Activated CD4-positive, alpha-beta T cell treated with anti-CD3 and anti-CD28 coated beads, Interleukin-2, amount 10 ng/mL, durations not matched to agents 7 days and 5 days (primary cell): ENCODE measurements at regions not wholly inside any gene's neighbourhood (a gene's known extent, or its start where the extent isn't known, plus 50 kb on each side); places are given as distances from the start of the nearest gene placed in this dataset.

ENCODE experiments used
- CTCF ChIA-PET: fragments of 350-600 bp; sonication (Branson Sonifier 250); formaldehyde crosslinking; loops from one replicate; lab custom pipeline; 2021; ENCODE audit warnings: antibody characterized with exemption; lab: Charles Lee
- POLR2A ChIA-PET: fragments of 350-600 bp; sonication (Branson Sonifier 250); formaldehyde crosslinking; loops from one replicate; lab custom pipeline; 2021; ENCODE audit warnings: antibody characterized with exemption; lab: Charles Lee
- DNase-seq: peaks from one replicate; pipeline ENCODE4 v3.0.0-alpha.2; 2020
- H3K27ac Mint-ChIP-seq: one replicate; pipeline ENCODE4 v1.8.0; 2021; ENCODE audit warnings: mild to moderate bottlenecking, moderate library complexity, mixed read lengths
- H3K27me3 Mint-ChIP-seq: one replicate; pipeline ENCODE4 v1.8.0; 2021; ENCODE audit warnings: mixed read lengths
- H3K36me3 Mint-ChIP-seq: one replicate; pipeline ENCODE4 v1.8.0; 2021; ENCODE audit warnings: low read depth, mixed read lengths
- H3K4me1 Mint-ChIP-seq: one replicate; pipeline ENCODE4 v1.8.0; 2021; ENCODE audit warnings: mixed read lengths
- H3K4me3 Mint-ChIP-seq: one replicate; pipeline ENCODE4 v1.8.0; 2021; ENCODE audit warnings: mild to moderate bottlenecking, moderate library complexity, mixed read lengths
- H3K9me3 Mint-ChIP-seq: one replicate; pipeline ENCODE4 v1.8.0; 2021; ENCODE audit warnings: mixed read lengths

DNA sequence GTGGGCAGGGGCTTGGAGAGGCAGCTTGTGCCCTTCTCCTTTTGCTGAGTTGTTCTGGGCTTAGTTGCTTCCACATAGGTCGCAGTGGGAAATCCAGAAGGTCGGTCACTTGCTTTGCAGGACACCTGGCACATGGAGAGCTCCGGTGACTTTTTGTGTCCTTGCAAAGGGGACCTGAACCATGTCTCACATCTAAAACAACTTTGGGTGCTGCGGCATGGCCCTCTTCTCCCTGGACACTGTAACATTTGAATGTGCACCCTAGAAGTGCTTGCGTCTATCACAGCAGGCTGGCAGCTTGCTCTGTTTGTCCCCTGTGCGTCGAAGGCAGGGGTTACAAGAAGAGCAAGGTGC lies 189.9 kb upstream of the TWIST2 start:
- Mint-ChIP-seq H3K4me1 (no peaks in the 10 kb centered on the region), H3K4me3 (no peak overlapping the region), H3K27ac (no peak overlapping the region), H3K9me3 (peaks cover 2% of the 10 kb centered on the region), H3K27me3 (peaks cover 8% of the 10 kb centered on the region), H3K36me3 (no peaks in the 10 kb centered on the region)
- POLR2A ChIA-PET, result no interaction called here
- no peak for DNase-seq
- CTCF ChIA-PET, result no interaction called here

DNA sequence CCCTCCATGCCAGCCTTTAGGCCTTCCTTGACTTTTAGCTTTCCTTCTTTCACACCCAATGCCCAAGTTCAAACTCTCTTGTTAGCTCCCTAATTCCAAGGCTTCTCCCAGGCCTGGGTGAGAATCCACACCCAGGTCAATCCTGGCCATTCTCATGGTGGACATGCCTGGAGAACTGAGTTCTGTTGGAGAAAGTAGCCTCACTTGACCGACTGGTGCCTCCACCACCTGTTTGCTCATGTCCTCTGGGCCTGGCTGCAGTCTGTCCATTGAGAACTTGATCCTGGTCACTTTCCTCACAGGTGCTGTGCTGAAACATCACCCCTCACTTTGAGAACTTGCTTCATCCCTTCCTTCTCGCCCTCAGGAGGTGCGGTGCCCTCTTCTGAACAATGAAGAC lies 189.1 kb upstream of the TWIST2 start:
- no peak for DNase-seq
- H3K9me3 Mint-ChIP-seq, result peaks cover 2% of the 10 kb centered on the region
- ChIA-PET CTCF (no interaction called here), POLR2A (no interaction called here)
- H3K36me3 Mint-ChIP-seq, result no peaks in the 10 kb centered on the region
- H3K4me3 Mint-ChIP-seq, result no peak overlapping the region
- no peaks in the 10 kb centered on the region for H3K4me1 Mint-ChIP-seq
- H3K27me3 Mint-ChIP-seq, result peaks cover 9% of the 10 kb centered on the region
- H3K27ac Mint-ChIP-seq, result no peak overlapping the region

DNA sequence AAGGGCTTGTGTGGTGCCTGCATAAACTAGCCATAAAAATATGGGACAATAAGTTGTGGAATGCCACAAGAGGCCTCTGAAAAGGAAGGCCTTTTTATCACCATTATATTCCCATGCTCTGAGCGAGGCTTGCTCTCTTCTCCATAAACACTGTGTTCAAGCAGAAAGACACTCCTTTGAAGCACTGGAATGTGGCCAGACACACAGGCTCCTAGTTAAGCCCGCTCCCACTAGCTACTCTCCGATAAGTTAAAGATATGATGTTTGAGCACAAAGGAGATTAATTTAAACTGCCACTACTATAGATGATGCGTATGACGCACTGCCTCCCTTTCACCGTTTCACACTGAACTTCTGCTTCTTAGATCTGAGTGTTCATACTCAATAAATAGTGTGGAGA lies 188.7 kb upstream of the TWIST2 start:
- peaks cover 2% of the 10 kb centered on the region for H3K9me3 Mint-ChIP-seq
- no peak for DNase-seq
- CTCF ChIA-PET, result no interaction called here
- POLR2A ChIA-PET, result no interaction called here
- no peaks in the 10 kb centered on the region for H3K36me3 Mint-ChIP-seq
- peaks cover 11% of the 10 kb centered on the region for H3K27me3 Mint-ChIP-seq
- H3K27ac Mint-ChIP-seq, result no peak overlapping the region
- H3K4me1 Mint-ChIP-seq, result no peaks in the 10 kb centered on the region
- no peak overlapping the region for H3K4me3 Mint-ChIP-seq

DNA sequence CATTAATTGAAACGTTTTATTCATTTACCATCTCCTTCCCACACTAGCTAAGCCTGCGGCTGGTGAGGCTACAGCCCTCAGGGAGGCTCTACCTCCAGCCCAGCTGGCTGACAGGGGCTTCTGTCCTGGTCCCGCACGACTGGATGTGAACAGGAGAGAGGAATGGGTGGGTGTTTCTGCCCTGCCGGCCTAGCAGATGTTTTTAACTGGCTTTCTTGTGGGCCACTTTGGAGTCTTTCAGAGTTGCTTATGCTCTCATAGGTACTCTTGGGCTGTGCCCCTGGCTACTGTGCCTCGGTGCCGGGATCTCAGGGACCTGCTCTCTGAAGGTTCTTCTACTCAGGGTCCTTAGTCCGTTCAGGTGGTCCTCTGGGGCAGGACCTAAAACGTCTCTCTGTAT lies 184.3 kb upstream of the TWIST2 start:
- Mint-ChIP-seq H3K4me1 (no peaks in the 10 kb centered on the region), H3K4me3 (no peak overlapping the region), H3K36me3 (no peaks in the 10 kb centered on the region), H3K27me3 (peaks cover 22% of the 10 kb centered on the region), H3K27ac (no peak overlapping the region), H3K9me3 (peaks cover 2% of the 10 kb centered on the region)
- POLR2A ChIA-PET, result no interaction called here
- DNase-seq, result no peak
- CTCF ChIA-PET, result no interaction called here

DNA sequence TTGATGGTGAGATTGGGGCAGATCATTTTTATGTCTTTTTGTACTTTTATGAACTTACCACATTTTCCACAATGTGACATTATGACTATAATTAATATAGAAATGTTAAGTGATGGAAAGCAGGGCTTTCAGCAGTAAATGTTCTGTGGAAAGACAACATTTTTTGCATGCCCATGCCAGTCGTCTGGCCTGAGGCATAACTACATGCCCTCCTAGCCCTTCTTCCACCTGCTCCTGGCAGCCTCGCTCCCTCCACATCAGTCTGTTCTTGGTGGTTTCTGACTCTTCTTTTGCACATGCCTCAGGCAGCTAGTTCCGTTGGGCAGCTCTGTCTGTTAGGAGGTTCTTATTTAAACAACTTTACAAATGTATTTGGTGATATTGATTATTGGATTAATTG lies 182.0 kb upstream of the TWIST2 start:
- Mint-ChIP-seq H3K27ac (no peak overlapping the region), H3K36me3 (no peaks in the 10 kb centered on the region), H3K27me3 (peaks cover 23% of the 10 kb centered on the region), H3K9me3 (peaks cover 4% of the 10 kb centered on the region), H3K4me1 (peaks cover 1% of the 10 kb centered on the region), H3K4me3 (no peak overlapping the region)
- DNase-seq, result no peak
- ChIA-PET POLR2A (no interaction called here), CTCF (no interaction called here)

DNA sequence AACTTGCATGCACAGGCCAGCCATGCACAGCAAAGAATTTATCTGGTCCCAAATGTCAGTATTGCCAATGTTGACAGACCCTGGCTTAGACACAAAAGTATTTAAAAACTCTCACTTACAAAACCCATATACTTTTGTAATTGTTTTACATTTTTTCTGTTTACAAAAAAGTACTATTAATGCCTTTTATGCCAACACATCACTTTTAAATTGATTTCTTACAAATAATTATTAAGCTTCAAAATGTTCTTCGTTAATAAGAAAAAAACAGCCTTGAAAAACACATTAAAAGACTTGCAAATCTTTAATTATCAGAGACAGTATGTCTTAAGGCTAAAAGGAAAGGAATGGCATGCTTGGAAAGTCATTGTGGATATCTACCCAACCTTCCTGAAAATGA lies 181.3 kb upstream of the TWIST2 start:
- H3K27me3 Mint-ChIP-seq, result peaks cover 20% of the 10 kb centered on the region
- no peak for DNase-seq
- H3K9me3 Mint-ChIP-seq, result peaks cover 2% of the 10 kb centered on the region

DNA sequence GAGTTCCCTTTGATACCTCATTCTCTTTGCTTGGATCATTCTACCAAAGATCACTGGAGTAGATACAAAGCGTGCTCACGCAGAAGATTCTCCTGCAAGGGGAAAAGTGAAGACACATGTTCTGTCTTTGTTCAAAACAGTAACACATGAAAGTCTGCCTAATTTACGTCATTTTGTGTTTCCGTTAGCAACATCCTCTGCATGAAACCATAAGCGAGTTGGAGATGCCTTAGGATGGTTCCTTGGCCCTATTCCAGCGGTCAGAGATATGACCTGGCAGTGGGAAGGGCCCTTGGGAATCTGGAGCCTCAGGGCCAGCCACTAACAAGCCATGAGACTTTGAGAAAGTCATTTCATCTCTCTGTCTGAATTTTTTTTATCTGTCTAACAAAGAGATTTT lies 180.9 kb upstream of the TWIST2 start:
- CTCF ChIA-PET, result no interaction called here
- H3K27ac Mint-ChIP-seq, result no peak overlapping the region
- H3K9me3 Mint-ChIP-seq, result peaks cover 2% of the 10 kb centered on the region
- H3K27me3 Mint-ChIP-seq, result peaks cover 23% of the 10 kb centered on the region
- DNase-seq, result no peak
- H3K36me3 Mint-ChIP-seq, result no peaks in the 10 kb centered on the region
- H3K4me1 Mint-ChIP-seq, result peaks cover 1% of the 10 kb centered on the region
- POLR2A ChIA-PET, result no interaction called here
- no peak overlapping the region for H3K4me3 Mint-ChIP-seq

More for the DNA sequence above, 181.3 kb upstream of the TWIST2 start:
- Mint-ChIP-seq H3K36me3 (no peaks in the 10 kb centered on the region), H3K4me1 (peaks cover 1% of the 10 kb centered on the region), H3K27ac (no peak overlapping the region), H3K4me3 (no peak overlapping the region)
- CTCF ChIA-PET, result no interaction called here
- POLR2A ChIA-PET, result no interaction called here

DNA sequence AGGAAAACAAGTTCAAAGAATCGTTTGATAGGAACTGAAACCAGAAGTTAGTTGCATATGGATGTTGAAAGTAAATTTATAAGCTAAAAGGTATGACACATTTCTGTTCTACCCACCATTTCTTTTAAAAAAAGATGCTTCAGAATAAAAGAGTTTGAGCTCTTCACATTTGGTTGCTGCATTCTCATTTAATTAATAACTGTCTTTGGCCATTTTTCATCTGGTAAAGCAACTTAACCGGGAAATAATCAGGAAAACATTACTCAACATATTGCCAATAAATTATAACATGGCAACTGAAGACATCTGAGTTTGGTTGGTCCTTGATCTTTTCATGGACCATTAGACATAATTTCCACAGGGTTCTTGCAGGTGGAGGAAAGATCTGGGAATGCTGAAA lies 180.2 kb upstream of the TWIST2 start:
- Mint-ChIP-seq H3K36me3 (no peaks in the 10 kb centered on the region), H3K4me3 (no peak overlapping the region), H3K9me3 (peaks cover 2% of the 10 kb centered on the region), H3K27ac (no peak overlapping the region), H3K27me3 (peaks cover 28% of the 10 kb centered on the region), H3K4me1 (peaks cover 1% of the 10 kb centered on the region)
- DNase-seq, result no peak
- ChIA-PET POLR2A (no interaction called here), CTCF (no interaction called here)

DNA sequence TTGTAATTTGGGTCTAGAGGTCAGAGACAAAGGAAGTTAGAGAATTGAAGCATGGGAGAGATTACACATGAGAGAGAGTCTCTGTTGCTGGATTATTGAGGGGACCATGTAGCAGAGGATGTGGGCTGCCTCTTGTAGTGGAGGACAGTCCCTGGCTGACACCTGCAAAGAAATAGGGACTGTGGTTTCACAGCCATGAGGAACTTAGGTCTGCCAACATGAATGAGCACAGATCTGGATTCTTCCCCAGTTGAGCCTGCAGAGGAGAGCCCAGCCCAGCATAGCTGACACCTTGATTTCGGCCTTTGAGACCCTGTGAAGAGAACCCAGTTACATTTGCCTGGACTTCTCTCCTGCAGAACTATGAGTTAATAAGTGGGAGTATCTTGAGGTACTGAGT lies 179.5 kb upstream of the TWIST2 start:
- H3K4me3 Mint-ChIP-seq, result no peak overlapping the region
- H3K36me3 Mint-ChIP-seq, result no peaks in the 10 kb centered on the region
- H3K9me3 Mint-ChIP-seq, result peaks cover 2% of the 10 kb centered on the region
- H3K4me1 Mint-ChIP-seq, result peaks cover 1% of the 10 kb centered on the region
- H3K27me3 Mint-ChIP-seq, result peaks cover 24% of the 10 kb centered on the region
- ChIA-PET POLR2A (no interaction called here), CTCF (no interaction called here)
- no peak overlapping the region for H3K27ac Mint-ChIP-seq
- no peak for DNase-seq

DNA sequence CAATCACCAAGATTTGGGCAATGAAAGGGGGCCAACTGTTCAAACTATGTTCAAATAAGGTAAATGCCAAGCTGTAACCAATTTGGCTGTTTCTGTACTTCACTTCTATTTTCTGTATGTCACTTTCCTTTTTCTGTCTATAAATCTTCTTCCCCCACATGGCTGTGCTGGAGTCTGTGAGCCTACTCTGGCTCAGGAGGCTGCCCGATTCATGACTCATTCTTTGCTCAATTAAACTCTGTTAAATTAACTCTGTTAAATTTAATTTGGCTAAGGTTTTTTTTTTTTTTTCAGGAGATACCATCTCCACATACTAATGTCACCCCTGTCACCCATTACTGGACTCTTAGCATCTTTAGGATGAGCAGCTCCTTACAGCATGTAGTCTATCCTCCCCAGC lies 178.8 kb upstream of the TWIST2 start:
- no peak for DNase-seq
- ChIA-PET CTCF (no interaction called here), POLR2A (no interaction called here)
- peaks cover 22% of the 10 kb centered on the region for H3K27me3 Mint-ChIP-seq
- H3K27ac Mint-ChIP-seq, result no peak overlapping the region
- H3K9me3 Mint-ChIP-seq, result peaks cover 2% of the 10 kb centered on the region
- peaks cover 1% of the 10 kb centered on the region for H3K4me1 Mint-ChIP-seq
- H3K36me3 Mint-ChIP-seq, result no peaks in the 10 kb centered on the region
- H3K4me3 Mint-ChIP-seq, result no peak overlapping the region

DNA sequence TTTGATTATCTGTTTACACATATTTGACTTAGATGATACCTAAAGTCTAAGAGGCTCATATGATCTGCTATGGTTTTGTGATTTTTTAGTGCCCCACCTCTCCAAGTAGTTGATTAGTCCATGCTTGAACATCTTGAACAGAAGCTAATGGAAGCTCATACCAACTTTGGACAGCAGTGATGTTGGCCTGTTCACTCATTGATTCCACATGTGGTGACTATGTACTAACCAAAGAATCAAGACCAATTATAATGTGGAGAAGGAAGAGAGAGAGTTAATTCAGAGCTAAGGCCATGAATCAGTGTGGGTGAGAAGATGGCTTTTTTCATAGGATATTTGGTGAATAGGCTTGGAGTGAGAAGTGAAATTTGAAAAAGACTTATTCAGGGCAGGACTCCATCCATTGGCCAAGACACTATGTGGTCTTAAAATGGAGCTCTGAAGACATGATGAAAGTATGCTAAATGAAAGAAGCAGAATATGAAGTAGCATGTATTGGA lies 178.3 kb upstream of the TWIST2 start:
- no peak overlapping the region for H3K4me3 Mint-ChIP-seq
- POLR2A ChIA-PET, result no interaction called here
- DNase-seq, result no peak
- CTCF ChIA-PET, result no interaction called here
- H3K4me1 Mint-ChIP-seq, result peaks cover 1% of the 10 kb centered on the region
- H3K9me3 Mint-ChIP-seq, result peaks cover 2% of the 10 kb centered on the region
- no peak overlapping the region for H3K27ac Mint-ChIP-seq
- H3K36me3 Mint-ChIP-seq, result no peaks in the 10 kb centered on the region
- peaks cover 24% of the 10 kb centered on the region for H3K27me3 Mint-ChIP-seq

DNA sequence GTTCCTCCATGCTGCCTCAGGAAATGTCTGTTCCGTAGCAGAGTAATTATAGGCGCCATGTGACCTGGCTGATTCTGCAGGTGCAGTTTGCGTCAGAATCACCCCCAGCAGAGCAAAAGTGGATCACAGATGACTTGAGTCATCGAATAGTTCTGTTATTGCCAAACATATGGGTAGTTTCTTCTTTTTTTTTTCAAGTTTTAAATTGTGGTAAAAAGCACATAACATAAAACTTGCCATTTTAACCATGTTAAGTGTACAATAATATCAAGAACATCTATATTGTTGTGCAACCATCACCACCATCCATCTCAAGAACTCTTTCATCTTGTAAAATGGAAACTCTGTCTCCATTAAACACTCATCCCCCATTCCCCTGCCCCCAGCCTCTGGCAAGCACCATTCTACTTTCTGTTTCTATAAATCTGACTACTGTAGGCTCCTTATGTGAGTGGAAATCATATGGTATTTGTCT lies 177.7 kb upstream of the TWIST2 start:
- H3K27ac Mint-ChIP-seq, result no peak overlapping the region
- no peak for DNase-seq
- ChIA-PET CTCF (no interaction called here), POLR2A (no interaction called here)
- H3K36me3 Mint-ChIP-seq, result no peaks in the 10 kb centered on the region
- no peak overlapping the region for H3K4me3 Mint-ChIP-seq
- peaks cover 24% of the 10 kb centered on the region for H3K27me3 Mint-ChIP-seq
- peaks cover 1% of the 10 kb centered on the region for H3K4me1 Mint-ChIP-seq
- H3K9me3 Mint-ChIP-seq, result peaks cover 2% of the 10 kb centered on the region

DNA sequence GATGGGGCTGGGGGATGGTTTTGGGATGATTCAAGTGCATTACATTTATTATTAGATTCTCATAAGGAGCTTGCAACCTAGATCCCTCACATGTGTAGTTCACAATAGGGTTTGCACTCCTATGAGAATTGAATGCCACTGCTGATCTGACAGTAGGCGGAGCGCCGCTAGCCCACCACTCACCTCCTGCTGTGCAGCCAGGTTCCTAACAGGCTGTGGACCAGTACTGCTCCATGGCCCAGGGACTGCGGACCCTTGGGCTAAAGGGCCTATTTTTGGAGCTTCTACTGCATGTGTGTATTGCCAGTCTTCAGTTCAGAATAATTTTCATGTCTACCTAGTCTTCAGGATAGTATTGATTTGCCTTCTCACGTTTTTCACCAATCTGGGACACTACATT lies 165.3 kb upstream of the TWIST2 start:
- ChIA-PET POLR2A (no interaction called here), CTCF (no interaction called here)
- no peaks in the 10 kb centered on the region for H3K4me1 Mint-ChIP-seq
- H3K36me3 Mint-ChIP-seq, result no peaks in the 10 kb centered on the region
- DNase-seq, result no peak
- no peak overlapping the region for H3K4me3 Mint-ChIP-seq
- H3K27ac Mint-ChIP-seq, result no peak overlapping the region
- peaks cover 1% of the 10 kb centered on the region for H3K9me3 Mint-ChIP-seq
- peaks cover 18% of the 10 kb centered on the region for H3K27me3 Mint-ChIP-seq
